ENCODE measurements at regions not wholly inside any gene's neighbourhood (a gene's known extent, or its start where the extent isn't known, plus 50 kb on each side); places are given as distances from the start of the nearest gene placed in this dataset.

- no peak for DNase-seq
These were observed 300.4 kb upstream of the STT3B start for GRCh38 chr3:31232055-31233025.

DNA sequence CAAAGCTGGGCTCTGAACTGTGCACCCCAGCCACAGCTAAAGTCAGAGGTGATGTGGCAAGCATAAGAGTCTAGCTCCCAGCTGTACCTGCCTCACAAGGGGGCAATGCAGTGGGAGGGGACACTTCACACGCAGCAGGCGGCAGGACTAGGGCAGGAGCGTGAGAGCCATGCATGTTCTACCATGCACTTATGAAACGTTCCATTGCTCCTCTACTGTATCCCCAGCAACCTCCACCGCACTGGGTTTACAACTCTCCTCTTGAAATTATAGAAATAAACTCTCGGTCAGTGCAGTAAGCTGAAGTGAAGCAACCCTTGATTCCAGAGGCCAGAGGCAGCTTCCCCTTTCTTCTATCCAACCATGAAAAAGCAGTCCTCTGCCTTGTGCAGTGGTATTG lies 298.6 kb upstream of the STT3B start:
- no peak for DNase-seq

GRCh38 chr3:31235062-31235700 lies 297.5 kb upstream of the STT3B start:
- DNase-seq = no peak

DNA sequence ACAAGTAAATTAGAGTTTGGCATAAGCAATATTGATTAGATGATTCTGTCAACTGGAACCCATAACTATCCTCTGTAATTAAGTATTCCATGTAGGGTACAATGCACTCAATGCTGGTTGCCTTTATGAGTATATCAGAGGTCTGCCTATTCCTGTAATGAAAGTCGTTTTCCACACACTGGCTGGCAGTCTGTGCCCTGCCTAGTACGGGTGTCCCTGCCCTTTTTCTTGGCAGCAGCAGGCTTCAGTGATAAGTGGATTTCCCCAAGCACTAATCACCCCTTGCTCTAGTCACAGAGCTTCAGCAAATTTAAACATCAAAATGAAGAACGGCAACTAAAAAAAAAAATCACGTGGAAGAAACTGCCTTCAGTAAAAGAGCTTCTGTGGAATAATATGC lies 294.8 kb upstream of the STT3B start:
- no peak for DNase-seq

- DNase-seq = no peak
These were observed 292.7 kb upstream of the STT3B start for GRCh38 chr3:31240013-31240412.

DNA sequence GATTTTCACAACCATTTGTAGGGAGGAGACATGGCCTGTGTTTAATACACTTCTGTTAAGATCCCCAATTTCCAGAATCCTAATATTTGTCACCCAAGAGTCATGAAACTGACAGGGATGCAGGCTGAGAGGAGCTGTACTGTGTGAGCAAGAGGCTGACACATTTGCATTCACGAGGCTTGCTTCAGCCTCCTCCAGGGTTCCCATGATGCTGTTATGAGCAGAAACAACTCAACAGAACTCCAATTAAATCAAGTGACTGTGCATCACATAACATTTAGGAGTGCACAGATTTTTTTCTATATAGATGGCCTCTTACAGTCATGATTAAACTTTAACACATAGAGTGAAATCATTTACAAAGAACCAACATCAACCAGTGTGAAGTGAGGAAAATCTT lies 292.3 kb upstream of the STT3B start:
- DNase-seq = no peak

DNA sequence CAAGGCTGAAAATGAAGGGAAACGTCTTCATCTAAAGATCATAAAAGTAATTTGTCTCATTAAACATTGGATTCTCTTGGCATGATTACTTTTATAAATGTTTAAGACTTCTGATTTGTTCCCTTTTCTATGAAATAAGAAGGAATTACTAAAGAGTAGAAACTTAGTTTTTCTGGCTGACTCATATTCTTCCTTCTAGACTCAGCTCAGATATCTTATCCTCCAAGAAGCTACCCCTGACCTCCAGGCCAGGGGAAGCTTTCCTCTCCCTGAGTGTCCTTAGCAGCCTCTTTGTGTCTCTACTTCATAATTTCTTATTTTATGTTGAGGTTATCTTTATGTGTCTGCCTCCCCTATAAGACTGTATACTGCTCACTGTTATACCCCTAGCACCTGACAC lies 291.9 kb upstream of the STT3B start:
- DNase-seq = no peak

DNA sequence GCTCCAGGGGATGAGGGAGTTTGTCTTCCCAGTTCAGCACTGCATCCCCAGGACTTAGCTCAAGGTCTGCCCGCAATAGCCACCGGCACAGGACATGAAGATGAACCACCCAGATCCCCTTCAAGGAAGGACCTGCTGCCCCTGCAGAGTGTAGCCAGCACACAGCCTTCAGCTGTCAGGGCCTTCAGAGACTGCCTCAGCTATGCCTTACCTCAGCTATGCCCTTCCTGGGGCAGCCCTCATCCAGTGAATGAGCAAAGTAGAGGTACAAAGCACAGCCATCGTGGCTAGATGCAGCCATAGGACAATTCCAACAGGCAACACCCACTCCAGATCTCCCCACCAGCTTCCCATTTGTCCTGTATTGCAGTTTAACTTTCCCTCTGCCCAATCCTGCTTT lies 291.2 kb upstream of the STT3B start:
- no peak for DNase-seq

DNA sequence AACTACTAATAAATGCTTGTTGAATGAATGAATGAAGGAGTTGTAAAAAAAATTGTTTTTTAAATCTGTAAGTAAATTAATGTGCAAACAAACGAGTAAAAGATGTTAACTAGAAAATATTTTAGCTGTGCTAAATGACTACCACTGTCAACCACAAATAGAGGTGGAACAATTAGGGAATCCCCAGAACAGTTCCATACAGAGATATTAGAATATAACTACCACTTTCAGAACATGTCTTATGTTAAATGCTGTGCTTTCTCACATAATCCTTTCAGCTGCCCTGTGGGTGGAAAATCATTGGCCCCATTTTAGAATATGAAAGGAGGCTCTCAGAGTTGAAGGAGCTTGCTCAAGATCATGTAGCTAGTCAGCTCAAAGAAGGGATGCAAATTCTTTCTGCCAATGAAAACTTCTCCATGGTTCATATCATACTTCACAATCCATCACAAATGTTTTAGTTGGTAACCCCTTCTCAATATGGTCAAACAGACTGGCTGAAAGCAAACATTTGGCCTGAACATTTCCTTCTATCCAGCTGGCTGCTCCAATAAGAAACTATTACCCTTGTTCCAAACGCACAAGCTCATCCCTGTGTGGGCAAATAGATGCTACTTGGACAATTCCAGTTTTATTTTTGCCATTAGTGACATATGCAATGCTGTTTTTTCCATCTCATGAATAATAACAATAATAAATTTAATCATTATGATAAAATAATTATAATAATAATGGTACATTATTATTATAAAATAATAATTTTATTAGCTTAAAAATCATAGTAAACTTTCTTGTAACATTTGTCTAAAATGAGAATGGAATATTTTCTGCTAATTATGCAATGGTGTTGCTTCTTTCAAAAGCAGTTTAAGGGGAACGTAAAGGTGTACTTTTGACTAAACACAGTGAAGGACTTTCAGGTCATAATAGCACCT lies 290.4 kb upstream of the STT3B start:
- DNase-seq = no peak

- DNase-seq = no peak
These were observed 287.6 kb upstream of the STT3B start for GRCh38 chr3:31244929-31245817.

GRCh38 chr3:31246293-31247062 lies 286.2 kb upstream of the STT3B start:
- no peak for DNase-seq

GRCh38 chr3:31247063-31247447 lies 285.7 kb upstream of the STT3B start:
- no peak for DNase-seq

DNA sequence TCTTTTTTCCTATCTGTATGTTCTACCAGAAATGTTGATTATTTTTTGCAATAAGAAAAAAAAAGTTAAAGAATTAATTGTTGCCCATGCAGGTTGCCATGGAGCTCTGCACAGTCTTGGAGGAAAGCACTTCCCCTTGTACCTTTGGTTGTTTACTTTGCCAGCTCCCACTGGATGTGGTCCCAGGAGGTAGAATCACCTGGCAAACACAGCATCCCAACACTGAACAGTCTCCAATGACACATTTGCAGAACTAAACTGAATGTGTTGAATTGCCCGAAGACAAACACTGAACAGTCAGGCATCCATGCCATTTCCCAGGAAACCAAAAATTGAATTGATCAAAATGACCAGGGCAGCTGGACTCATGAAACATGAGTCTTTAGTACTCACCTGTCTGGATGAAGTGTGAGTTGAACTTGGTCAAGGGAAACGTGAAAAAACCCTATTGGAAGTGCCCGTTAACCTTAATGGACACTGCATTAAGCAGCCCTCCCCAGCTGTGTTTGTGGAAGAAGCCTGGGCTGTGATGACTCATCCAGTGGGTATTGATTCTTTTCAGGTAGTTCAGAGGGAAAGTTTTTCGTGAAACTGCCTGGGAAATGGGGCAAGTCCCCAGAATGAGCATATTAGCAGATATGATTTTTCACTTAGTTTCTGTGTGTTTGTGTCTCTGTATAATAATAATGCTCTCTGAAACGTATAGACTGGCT lies 284.7 kb upstream of the STT3B start:
- DNase-seq = no peak

- no peak for DNase-seq
These were observed 284.1 kb upstream of the STT3B start for GRCh38 chr3:31248563-31248992.

DNA sequence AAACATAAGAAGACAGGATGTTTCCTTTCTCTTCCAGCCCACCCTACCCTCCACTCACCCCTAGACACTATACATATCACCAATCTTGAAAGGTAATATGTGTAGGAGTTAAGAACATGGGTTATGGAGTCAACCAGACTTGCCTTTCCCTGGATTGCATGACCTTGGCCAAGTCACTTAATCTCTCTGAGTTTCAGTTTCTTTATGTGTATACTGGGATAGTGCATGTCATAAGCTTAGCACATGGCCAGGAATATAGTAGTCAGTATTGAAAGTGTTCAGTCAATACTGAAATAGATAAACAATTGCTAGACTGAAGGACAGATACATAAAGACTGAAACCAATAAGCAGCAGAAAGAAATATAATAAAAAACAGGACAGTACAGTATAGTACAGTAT lies 283.2 kb upstream of the STT3B start:
- no peak for DNase-seq

- DNase-seq = no peak
These were observed 282.5 kb upstream of the STT3B start for GRCh38 chr3:31250116-31250777.

DNA sequence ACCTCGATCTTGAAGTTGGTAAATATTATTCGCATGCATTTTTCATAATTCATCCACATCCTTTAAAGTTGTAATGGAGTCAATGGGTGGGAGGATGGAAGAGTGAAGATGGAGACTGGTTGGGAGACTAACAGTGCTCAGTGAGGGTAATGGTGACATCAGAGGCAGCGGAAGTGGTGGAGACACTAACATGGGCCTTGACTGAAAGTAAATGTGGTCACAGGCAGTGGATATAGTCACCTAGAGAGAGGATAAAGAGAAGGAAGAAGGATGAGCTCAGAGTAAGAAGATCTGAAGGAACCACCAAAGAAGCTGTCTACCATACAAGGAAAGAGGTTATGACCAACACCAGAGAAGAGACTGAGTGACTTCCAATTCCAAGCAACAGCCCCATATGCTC lies 281.6 kb upstream of the STT3B start:
- DNase-seq = no peak

- no peak for DNase-seq
These were observed 280.2 kb upstream of the STT3B start for GRCh38 chr3:31252216-31253185.

DNA sequence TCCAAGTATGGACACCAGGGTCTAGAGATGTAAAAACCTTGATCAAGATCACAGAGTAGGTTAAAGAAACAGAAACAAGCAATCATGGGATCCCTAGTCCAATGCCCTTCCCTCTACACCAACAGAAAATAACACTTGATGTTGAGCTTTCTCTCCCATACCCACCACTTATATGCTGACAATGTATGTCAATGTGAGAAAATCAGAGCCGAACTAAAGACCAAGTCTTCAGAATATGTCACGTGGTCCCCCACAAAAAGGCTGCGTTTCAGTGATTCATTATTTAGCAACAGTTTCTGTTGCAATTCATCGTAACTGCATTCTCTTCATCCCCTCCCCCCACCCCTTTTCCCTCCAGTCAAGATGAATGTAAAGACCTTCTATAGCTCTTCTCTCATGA lies 278.9 kb upstream of the STT3B start:
- DNase-seq = no peak

Measured in activated CD8-positive, alpha-beta memory T cell treated with anti-CD3 and anti-CD28 coated beads for 24 hours (primary cell).